ENCODE measurements at regions not wholly inside any gene's neighbourhood (a gene's known extent, or its start where the extent isn't known, plus 50 kb on each side); places are given as distances from the start of the nearest gene placed in this dataset.

DNA sequence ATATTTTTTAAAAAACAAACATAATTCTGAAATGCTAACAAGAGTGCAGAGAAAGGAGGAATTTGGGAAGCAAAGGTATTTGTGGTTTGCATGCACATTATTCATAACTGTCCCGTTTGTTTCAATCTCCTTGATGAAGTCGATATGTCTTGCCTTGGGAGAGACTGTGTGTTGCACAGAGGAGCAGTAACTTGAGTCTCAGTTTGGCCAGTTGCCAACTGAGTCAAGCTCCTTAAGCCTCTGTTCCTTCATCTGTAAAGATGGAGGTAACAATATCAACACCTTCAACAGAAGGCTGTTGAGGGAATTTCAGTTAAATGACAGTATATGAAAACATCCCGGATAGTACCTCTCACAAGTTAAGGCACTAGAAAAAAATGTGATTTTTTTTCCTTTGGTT is 226.2 kb downstream of the ASXL3 start:
- TF ChIP-seq FOXJ3 (CRISPR knock-in tag; IDR thresholded peaks at IDR 0.05) (no peak), ELF1 (IDR thresholded peaks at IDR 0.05) (no peak), RAD21 (IDR thresholded peaks at IDR 0.05; ENCODE audit: low read length) (no peak), SIN3A (IDR thresholded peaks at IDR 0.05; ENCODE audit: borderline replicate concordance, low read depth, low read length) (no peak), TCF12 (IDR thresholded peaks at IDR 0.05) (no peak)
- TF ChIP-seq, protein P1, sequence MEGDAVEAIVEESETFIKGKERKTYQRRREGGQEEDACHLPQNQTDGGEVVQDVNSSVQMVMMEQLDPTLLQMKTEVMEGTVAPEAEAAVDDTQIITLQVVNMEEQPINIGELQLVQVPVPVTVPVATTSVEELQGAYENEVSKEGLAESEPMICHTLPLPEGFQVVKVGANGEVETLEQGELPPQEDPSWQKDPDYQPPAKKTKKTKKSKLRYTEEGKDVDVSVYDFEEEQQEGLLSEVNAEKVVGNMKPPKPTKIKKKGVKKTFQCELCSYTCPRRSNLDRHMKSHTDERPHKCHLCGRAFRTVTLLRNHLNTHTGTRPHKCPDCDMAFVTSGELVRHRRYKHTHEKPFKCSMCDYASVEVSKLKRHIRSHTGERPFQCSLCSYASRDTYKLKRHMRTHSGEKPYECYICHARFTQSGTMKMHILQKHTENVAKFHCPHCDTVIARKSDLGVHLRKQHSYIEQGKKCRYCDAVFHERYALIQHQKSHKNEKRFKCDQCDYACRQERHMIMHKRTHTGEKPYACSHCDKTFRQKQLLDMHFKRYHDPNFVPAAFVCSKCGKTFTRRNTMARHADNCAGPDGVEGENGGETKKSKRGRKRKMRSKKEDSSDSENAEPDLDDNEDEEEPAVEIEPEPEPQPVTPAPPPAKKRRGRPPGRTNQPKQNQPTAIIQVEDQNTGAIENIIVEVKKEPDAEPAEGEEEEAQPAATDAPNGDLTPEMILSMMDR (IDR thresholded peaks at IDR 0.05) = no peak
- TF ChIP-seq, protein P2, sequence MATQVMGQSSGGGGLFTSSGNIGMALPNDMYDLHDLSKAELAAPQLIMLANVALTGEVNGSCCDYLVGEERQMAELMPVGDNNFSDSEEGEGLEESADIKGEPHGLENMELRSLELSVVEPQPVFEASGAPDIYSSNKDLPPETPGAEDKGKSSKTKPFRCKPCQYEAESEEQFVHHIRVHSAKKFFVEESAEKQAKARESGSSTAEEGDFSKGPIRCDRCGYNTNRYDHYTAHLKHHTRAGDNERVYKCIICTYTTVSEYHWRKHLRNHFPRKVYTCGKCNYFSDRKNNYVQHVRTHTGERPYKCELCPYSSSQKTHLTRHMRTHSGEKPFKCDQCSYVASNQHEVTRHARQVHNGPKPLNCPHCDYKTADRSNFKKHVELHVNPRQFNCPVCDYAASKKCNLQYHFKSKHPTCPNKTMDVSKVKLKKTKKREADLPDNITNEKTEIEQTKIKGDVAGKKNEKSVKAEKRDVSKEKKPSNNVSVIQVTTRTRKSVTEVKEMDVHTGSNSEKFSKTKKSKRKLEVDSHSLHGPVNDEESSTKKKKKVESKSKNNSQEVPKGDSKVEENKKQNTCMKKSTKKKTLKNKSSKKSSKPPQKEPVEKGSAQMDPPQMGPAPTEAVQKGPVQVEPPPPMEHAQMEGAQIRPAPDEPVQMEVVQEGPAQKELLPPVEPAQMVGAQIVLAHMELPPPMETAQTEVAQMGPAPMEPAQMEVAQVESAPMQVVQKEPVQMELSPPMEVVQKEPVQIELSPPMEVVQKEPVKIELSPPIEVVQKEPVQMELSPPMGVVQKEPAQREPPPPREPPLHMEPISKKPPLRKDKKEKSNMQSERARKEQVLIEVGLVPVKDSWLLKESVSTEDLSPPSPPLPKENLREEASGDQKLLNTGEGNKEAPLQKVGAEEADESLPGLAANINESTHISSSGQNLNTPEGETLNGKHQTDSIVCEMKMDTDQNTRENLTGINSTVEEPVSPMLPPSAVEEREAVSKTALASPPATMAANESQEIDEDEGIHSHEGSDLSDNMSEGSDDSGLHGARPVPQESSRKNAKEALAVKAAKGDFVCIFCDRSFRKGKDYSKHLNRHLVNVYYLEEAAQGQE (IDR thresholded peaks at IDR 0.05; ENCODE audit: low read depth, low read length) = no peak
- TF ChIP-seq, protein P3, sequence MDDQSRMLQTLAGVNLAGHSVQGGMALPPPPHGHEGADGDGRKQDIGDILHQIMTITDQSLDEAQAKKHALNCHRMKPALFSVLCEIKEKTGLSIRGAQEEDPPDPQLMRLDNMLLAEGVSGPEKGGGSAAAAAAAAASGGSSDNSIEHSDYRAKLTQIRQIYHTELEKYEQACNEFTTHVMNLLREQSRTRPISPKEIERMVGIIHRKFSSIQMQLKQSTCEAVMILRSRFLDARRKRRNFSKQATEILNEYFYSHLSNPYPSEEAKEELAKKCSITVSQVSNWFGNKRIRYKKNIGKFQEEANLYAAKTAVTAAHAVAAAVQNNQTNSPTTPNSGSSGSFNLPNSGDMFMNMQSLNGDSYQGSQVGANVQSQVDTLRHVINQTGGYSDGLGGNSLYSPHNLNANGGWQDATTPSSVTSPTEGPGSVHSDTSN (IDR thresholded peaks at IDR 0.05) = no peak

Data from SK-N-SH (cell line).